OCI-LY1 (cell line): ENCODE measurements at regions not wholly inside any gene's neighbourhood (a gene's known extent, or its start where the extent isn't known, plus 50 kb on each side); places are given as distances from the start of the nearest gene placed in this dataset.

ENCODE experiments used
- EZH2 ChIP-seq: fragments of 200-600 bp; sonication (generic), shearing (Covaris generic); IDR thresholded peaks from 2 replicates; pipeline ENCODE4 v1.8.0; 2017; ENCODE audit warnings: borderline replicate concordance, mixed run types, mild to moderate bottlenecking, antibody characterized with exemption, low read length, moderate library complexity, mixed read lengths
- TF ChIP-seq, protein P1 (sequence below): fragments of 200-600 bp; sonication (generic), shearing (Covaris generic); IDR thresholded peaks from 2 replicates; pipeline ENCODE4 v1.5.1; 2017; ENCODE audit warnings: mild to moderate bottlenecking, antibody characterized with exemption, low read length, moderate library complexity, mixed read lengths

DNA sequence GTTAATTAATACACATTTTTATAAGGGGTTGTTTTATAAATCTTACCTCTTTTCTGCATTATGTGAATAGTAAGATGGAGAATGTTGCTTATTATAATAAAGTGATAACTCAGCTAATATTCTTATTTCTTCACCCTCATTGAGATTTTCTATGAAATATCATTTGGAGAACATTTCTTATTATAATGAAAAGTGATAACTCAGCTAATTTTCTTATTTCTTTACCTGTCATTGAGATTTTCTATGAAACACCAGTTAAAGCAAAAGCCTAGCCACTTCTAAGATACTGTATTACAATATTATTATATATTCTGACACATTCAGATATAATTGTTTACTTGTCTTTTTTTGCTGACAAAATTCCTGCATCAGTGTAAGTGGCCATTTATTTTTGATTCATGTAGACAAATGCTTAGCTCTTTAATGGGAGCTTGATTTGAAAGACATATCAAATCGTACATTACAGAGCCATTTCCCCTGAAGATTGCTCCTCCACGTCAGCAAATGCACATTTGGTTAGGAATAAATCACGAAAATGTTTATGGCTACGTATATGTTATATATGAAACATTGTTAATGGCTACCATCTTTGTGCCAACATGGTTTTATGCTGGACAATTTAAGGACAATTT is 427.5 kb downstream of the CHL1 start:
- TF ChIP-seq, protein P1, sequence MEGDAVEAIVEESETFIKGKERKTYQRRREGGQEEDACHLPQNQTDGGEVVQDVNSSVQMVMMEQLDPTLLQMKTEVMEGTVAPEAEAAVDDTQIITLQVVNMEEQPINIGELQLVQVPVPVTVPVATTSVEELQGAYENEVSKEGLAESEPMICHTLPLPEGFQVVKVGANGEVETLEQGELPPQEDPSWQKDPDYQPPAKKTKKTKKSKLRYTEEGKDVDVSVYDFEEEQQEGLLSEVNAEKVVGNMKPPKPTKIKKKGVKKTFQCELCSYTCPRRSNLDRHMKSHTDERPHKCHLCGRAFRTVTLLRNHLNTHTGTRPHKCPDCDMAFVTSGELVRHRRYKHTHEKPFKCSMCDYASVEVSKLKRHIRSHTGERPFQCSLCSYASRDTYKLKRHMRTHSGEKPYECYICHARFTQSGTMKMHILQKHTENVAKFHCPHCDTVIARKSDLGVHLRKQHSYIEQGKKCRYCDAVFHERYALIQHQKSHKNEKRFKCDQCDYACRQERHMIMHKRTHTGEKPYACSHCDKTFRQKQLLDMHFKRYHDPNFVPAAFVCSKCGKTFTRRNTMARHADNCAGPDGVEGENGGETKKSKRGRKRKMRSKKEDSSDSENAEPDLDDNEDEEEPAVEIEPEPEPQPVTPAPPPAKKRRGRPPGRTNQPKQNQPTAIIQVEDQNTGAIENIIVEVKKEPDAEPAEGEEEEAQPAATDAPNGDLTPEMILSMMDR, result no peak
- no peak for TF ChIP-seq EZH2
